HG03108 (cell line): ENCODE measurements at regions not wholly inside any gene's neighbourhood (a gene's known extent, or its start where the extent isn't known, plus 50 kb on each side); places are given as distances from the start of the nearest gene placed in this dataset.

ENCODE experiments used
- ATAC-seq: cut with Tn5 transposase; IDR thresholded peaks from one replicate; pipeline ENCODE4 v1.9.1; 2021; ENCODE audit warnings: moderate library complexity; ENCODE audit not compliant: unreplicated experiment

DNA sequence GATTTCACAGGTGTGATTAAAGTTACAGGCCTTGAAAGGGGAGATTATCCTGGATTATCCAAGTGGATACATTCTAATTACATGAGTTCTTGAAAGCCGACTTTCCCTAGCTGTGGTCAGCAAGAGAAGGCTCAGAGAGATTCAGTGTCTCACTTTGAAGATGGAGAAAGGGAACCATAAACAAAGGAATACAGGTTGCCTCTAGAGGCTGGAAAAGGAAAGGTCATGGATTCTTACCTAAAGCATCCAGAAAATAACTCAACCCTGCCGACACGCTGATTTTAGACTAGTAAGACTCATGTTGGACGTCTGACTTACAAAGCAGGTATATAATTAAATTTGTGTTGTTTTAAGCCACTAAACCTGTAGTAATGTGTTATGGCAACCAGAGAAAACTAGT is 1095.7 kb upstream of the ZEB2 start:
- no peak for ATAC-seq

DNA sequence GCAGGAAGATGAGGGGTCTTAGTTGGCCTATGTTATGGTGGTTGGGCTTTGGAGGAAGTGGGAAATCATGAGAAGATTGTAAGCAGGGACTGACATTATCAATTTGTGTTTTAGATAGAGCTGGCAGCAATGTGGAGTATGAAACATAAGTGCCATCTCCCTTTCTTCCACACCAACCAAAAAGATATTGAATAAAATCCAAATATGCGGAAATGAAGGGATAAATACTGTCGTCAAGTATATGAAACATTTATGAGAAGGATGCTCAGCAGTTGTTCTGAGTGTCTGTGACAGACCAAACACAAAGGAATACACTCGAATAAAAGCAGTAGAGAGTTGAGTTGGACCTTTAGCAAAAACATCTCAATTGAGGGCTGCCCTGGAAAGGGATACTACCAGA is 1090.0 kb upstream of the ZEB2 start:
- no peak for ATAC-seq

DNA sequence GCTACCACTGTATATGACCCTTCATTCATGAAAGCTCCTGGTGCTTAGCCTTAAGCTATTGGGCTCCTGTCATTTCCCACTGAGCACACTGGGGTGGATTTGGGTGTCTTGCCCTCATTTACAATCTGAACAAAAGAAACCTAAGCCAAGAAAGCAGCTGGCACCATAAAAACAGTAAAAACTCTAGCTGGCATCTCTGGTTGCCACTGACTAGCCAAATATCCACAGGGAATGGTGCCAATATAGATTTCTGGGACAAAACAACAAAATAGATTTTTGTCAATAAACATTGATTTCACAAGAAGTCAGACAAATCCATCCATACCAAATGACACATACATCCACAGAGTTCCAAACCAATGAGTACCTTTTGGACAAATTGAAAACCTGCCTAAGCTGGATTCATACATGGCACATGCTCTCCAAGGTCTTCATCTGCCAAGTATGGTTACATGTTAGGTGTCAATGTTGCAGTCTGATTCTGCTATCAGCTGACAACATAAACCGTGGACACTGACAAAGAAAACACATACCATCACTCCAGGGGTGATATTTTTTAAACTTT is 1081.5 kb upstream of the ZEB2 start:
- no peak for ATAC-seq

DNA sequence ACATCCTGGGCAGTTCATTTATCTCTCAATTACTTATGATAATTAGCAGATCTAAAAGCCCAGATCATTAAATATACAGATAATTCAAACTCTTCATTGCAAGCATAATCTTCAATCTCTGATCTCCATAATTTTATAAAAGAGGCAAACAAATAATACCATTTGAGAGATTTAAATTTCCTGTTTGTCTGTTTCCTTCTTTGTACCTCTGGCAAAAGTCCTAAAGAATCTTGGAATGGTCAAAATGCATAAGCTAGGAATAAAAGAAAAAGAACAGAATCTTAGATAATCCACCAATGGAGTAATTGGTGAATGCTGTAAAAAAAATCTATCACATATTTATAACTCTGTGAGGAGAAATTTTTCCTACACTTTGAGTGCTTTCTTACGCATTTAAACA is 1080.9 kb upstream of the ZEB2 start:
- no peak for ATAC-seq

DNA sequence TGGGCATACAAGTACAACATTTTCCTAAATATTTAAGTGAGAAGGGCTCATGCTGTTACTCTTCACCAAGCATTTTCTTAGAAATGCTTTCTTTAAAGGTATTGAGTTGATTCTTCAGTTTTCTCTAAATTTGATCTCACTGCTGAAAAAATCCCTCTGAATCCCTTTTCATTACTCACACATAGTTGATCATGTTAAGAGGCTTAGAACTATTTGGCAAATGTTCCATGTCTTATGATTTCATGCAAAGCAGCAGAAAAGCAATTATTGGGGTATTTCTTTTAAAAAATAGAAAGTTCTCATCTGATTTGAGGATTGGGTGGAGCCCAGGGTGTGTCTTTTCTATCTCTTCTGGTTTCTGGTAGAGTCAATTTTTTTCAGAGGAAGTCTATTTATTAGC is 1079.8 kb upstream of the ZEB2 start:
- no peak for ATAC-seq

DNA sequence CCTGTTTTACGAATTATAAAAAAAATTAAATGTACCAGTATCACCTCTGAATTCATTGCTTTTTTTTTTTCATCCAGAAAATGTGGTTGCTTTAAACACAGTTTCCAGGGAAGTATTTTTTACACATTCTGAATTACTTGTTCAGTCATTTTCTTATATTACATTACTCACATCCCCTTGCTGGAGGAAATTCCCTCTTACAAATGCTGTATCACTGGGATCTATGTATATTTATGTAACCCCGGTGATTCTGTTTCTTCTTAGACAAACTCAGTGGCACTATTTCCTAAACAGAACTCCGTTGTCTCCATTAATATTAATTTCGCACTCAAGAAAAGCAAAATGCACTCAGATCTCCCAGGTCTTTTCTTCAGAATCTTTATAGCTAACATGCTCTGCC is 1078.5 kb upstream of the ZEB2 start:
- no peak for ATAC-seq

DNA sequence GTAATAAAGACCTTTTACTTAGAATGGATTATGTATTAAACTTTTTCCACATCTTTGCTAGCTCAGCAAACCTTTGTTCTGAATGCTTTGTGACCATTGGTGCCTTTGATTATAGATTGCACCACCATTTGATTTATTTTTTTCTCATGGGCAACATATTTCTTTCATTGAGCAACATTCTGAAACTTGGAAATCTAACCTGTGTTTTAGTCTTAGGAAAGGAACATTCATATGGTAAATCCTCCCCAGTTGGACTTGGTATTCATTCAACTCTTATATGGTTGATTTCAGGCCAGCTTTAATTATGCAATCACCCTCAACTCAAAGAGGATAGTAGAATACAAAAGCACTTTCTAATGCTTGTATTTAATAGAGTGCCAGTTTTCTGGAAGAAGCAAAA is 1077.9 kb upstream of the ZEB2 start:
- no peak for ATAC-seq

DNA sequence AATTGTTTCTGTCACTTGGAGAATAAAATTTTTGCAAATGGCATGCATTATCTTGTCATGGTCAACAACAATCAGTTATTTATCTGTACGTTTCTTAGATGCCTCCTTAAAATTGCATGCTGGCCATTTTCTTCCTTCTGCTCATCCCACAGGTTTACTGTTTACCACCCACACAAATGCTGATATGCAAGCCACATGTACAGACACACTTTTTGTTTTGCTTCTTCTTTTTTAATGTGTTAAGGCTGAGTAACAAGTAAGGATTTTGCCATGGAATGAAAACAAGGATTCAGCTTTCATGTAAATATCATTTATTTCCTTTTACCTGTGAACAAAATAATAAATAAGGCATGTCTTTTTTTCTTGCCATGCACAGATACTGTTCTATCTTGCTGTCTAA is 1077.1 kb upstream of the ZEB2 start:
- ATAC-seq: no peak

DNA sequence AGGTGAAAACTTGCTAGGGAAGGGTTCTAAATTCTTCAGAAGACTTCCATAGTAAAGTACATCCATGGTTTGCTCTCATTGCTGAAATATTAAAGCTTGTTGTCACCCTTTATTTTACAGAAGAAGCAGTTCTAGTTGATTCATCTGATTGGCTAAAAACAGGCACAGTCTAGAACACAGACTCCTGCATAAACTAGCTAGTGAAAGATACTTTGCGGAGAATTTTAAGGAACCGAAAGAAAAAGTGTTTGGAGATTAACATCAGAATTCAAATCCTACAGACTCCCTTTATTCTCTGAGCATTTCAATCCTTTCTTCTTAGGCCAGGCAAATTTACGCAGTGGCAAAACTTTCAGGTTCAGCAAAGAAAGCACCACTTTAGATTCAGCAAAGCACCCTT is 1076.5 kb upstream of the ZEB2 start:
- ATAC-seq: no peak

DNA sequence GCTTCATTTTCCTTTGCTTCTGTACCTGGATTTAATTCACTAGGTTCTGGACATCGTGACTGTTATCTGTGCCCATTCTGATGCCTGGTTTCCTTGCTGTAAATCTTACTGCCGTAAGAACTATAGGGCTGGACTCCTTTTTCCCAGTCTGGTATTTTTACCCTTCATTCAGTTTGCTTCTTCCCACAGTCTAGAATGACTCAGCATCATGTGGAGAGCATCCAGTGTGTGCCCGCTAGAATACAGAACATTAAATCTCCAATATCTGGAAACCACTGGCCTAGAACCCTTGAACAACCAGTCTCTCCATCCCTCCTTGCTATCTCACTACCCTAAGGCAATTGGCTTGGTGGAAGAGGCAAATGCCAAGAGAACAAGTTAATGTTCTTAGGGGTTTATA is 1075.4 kb upstream of the ZEB2 start:
- ATAC-seq: no peak

DNA sequence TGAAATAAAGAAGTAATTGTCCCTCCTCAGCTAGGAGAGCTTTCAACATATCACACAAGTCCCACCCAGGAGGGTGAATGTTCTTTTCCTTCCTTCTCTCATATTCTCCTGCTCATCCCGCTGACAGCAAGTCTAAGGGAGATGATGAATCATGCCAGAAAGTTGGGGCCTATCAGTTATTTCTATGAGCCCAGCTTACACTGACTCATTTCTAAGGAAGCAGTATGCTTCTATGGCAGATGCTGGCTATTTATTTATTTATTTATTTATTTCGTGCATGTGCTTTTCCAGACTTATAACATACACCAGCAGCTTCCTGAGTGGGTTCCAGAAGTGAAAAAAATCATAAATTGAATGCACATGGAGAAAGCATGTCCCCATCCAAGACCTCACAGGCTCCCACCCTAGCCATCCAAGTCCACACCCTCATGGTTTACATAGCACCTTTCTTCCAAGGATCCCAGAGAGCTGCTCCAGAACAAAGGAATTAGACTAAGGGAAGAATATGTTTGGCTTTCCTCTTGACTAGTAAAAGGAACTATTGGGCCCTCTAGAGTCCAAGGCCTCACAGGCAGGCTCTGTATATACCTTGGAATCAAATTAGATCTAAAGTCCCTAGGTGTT is 1074.2 kb upstream of the ZEB2 start:
- no peak for ATAC-seq

DNA sequence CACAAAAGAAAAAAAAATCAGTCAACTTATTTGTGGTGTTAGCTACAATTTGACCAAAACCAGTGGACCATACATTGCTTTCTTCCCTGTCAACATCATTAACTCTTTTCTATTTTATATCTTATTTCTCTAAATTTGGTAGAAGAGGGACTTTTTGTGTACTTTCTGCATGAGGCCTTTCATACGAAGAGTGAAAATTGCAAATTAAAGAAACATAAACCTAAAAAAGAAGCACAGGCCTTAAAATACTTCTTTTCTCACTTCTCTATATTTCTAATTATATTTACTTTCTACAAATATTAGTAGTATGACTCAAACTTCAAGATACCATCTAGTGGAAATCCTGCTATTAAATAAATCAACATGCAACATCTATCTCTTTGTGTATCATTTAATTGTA is 1073.4 kb upstream of the ZEB2 start:
- ATAC-seq: peak; percentile 70

DNA sequence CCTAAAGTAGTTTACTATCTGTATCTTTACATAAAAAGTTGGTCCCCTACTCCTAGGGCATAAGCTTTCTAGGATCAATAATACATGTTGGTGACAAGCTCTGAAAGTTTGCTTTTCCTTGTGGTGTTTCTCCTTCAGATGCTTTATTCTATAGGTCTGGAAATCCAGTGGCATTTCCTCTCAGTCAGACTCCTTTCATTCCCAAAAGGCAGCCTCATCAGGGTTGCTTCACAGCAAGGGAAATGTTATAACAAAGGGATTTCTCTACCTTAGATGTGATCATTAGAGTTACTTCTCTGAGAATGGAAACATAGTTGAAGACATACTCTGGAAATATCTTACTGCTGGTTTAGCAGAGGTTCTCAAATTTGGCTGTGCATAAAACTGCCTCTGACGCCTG is 1072.4 kb upstream of the ZEB2 start:
- no peak for ATAC-seq

DNA sequence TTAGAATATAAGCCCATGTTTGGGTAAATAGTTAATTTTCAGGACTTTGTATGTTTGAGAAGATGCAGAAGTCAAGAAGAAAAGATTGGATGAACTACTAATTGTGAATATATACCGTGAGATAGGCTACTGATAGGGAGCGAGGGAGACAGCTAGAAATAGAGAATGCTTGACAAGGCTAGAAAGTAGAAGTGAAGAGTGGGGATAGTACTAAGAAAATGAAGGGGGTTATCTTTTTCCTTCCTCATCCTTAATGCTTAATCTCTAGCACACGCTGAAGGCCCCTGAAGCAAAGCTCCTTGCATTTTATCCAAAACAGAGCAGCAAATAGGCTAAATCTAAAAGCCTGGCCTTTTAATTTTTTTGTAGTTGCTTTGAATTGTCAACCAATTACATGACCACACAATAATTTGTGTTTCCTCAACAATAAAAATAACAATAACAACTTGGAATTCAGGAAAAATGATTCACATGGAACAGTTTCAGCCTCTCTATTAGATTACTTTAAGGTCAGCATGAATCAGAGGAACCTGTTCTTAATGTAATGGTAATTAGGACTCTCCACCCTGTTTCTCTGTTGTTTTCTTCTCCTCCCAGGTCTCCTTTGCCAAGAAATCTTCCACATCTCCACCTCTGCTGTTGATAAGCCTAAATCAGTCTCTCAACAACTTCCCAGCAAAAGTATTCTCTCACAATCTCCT is 1071.3 kb upstream of the ZEB2 start:
- ATAC-seq: no peak

DNA sequence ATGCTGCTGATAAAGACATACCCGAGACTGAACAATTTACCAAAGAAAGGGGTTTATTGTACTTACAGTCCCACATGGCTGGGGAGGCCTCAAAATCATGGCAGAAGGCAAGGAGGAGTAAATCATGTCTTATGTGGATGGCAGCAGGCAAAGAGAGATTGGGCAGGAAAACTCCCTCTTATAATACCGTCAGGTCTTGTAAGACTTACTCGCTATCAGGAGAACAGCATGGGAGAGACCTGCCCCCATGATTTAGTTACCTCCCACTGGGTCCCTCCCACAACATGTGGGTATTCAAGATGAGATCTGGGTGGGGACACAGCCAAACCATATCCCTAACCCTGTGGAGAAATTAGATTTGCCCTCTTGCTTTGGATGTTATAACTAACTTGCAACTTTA is 1068.0 kb upstream of the ZEB2 start:
- ATAC-seq: no peak

DNA sequence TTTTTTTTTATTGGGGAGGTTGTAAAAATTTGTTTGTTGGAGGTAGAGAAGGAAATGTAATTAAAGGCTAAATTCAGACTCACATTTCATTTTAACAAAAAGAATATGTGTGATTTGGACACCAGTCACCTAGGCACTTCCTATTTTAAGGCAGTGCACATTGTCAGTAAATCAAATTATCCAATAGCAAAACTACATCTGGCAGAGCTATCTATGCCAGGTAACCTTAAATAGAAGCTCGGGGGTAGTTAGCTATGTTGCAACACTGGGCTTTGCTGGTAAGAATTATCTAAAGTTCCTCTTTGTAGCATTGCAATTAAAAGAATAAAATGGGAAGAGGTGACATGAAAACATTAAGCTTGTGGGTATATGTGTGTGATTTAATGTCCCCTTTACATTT is 1064.4 kb upstream of the ZEB2 start:
- no peak for ATAC-seq

DNA sequence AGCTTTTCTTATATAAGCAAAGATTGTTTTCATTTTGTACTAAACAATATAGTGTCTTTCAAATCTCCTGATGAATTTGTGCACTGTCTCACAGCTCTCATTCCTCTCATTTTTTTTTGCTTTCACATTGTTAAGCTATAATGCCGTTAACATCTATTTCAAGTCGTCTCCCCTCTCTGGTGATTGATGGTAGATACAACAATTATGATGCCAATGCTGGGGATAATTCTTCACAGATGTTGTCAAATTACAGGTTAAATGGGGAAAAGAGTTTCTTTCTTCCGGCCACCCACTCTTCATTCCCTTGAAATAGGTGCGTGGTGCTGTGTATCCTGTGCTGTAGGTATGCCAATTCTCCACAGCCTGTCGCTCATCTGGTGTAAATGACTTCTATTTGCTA is 1053.7 kb upstream of the ZEB2 start:
- ATAC-seq: no peak

DNA sequence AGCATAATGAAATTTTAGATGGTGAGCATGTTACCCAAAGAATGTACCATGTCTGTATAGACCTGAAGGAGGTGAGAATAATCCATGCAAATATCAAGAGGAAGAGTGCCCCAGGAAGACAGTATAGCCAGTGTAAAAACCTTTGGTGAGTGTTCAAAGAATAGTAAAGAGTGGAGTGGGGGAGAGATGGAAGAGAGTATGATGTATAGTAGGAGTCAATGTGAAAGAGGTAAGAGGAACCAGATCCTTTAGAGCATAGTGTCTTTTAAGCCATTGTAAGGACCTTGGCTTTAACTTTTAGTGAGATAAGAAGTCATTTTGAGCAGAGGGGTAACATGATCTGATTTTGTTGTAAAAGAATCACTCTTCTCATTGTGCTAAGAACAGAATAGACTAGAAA is 1052.3 kb upstream of the ZEB2 start:
- no peak for ATAC-seq

DNA sequence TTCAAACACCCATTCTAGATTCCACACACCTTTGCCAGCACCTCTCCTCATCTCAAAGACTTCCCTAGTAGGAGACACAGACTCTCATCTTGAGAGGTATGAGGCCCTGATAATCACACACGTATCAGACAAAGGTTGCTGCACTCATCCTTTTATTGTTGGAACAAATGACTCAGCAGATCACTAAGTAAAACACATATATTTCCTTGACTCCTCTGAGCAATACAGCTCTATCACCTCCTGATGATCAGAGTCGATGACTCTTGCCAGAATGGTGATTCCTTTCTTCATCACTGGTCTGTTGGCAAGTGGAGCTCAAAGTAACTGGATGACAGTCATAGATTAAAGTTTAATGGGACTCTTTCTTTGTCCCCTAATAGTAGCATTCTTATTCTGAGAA is 1049.2 kb upstream of the ZEB2 start:
- ATAC-seq: no peak

DNA sequence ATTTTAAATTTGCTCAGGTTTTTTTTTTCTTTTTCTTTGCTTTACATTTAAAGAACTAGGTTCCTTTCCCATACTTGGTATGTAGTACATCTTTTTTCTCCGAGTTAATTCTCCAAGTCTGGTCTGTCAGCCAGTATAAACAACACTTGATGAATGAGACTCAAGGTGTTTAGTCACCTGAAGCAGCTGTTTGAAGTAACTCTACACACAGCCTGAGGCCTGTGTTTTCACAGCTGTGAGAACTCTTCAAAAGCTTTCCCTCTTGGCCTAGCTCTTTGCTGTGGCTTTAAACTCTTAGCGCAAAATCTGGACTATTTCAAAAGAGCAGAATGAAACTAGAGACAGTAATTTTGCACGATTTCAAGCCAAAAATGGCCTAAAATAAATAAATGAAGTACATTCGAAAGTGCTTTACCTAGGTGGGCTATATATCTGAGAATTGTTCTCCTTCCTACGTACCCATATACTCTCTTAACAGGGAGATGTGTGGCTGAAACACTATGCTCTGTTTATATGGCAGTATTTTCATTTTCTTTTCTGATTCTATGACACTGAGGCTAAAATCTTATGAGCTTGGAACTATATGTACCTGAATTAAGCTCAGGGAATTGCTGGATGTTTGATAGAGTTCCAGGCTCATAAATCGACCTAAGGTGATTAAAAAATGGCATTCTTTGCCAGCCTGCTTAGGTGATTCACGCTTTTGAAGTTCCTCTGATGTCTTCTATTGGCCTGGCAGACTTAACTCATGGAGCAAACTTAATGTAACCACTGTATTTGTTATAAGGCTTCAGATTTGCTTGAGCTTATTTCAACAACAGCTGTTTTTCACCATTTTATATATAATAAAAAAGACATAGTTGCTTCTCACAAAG is 1044.1 kb upstream of the ZEB2 start:
- ATAC-seq: no peak

DNA sequence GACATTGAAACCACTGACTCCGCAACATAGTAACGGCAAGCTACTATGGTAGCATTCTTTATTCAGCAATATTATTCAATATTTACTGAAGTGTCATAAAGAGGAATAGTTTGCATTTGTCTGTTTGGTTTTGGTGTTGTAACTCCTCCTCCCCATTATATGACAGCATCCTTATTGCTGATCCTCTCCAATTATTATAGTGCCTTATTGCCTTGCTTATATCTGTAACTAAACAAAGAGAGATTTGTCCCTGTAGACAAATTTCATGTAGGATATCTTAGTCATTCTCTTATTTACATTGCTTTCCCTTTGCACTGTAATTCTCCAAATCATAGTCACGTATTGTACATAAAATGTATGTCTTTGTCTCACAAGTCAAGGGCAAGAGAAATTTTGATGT is 1041.2 kb upstream of the ZEB2 start:
- no peak for ATAC-seq
